ENCODE measurements at regions not wholly inside any gene's neighbourhood (a gene's known extent, or its start where the extent isn't known, plus 50 kb on each side); places are given as distances from the start of the nearest gene placed in this dataset.

DNA sequence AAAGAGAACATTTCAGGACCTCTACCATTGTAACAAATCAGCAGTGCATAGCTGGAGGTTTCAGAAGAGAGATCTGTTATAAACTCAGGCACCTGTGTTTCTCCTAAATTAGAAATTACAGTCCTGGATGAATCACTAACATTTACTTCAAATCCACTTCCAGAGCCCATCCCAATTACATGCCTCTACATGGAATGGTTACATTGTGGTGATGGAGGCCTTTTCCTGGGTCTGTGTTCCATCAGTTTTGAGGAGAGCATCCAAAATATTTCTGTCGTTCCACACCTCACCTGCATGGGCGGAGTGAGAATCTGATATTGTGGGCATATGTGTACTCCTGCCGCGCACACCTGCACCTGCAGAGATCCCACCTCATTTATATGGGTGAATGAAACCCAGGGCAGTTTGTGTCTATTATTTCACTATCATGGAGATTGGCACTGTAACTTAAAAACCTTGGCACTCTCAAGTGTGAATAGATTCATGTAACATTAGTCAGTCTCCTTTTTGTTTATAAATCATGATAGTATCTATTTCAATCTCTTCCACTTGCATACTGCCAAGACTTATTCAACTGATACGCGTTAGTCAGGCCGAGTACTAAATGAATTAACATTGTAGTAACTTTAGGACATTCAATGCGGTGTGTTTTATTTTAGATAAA is 215.1 kb upstream of the FAR2 start:
- TF ChIP-seq ZNF184 (tag by site-specific recombination; IDR thresholded peaks at IDR 0.05) (no peak), ZNF121 (tag by site-specific recombination; IDR thresholded peaks at IDR 0.05) (no peak), ZNF221 (tag by site-specific recombination; IDR thresholded peaks at IDR 0.05; ENCODE audit: borderline replicate concordance) (no peak), ZEB2 (tag by site-specific recombination; IDR thresholded peaks at IDR 0.05) (no peak), ZNF274 (IDR thresholded peaks at IDR 0.05; ENCODE audit: low read length) (no peak), ZNF274 (tag by site-specific recombination; IDR thresholded peaks at IDR 0.05; ENCODE audit: borderline replicate concordance) (no peak), ZNF174 (tag by site-specific recombination; IDR thresholded peaks at IDR 0.05) (no peak), GLI2 (tag by site-specific recombination; IDR thresholded peaks at IDR 0.05; ENCODE audit: borderline replicate concordance, low read depth) (no peak), YY1 (tag by site-specific recombination; IDR thresholded peaks at IDR 0.05) (no peak), HOXC10 (CRISPR knock-in tag; IDR thresholded peaks at IDR 0.05) (no peak), ZFP41 (tag by site-specific recombination; IDR thresholded peaks at IDR 0.05; ENCODE audit: borderline replicate concordance) (no peak)
- TF ChIP-seq, protein P1, sequence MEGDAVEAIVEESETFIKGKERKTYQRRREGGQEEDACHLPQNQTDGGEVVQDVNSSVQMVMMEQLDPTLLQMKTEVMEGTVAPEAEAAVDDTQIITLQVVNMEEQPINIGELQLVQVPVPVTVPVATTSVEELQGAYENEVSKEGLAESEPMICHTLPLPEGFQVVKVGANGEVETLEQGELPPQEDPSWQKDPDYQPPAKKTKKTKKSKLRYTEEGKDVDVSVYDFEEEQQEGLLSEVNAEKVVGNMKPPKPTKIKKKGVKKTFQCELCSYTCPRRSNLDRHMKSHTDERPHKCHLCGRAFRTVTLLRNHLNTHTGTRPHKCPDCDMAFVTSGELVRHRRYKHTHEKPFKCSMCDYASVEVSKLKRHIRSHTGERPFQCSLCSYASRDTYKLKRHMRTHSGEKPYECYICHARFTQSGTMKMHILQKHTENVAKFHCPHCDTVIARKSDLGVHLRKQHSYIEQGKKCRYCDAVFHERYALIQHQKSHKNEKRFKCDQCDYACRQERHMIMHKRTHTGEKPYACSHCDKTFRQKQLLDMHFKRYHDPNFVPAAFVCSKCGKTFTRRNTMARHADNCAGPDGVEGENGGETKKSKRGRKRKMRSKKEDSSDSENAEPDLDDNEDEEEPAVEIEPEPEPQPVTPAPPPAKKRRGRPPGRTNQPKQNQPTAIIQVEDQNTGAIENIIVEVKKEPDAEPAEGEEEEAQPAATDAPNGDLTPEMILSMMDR (tag by site-specific recombination; IDR thresholded peaks at IDR 0.05) = no peak
- TF ChIP-seq, protein P2, sequence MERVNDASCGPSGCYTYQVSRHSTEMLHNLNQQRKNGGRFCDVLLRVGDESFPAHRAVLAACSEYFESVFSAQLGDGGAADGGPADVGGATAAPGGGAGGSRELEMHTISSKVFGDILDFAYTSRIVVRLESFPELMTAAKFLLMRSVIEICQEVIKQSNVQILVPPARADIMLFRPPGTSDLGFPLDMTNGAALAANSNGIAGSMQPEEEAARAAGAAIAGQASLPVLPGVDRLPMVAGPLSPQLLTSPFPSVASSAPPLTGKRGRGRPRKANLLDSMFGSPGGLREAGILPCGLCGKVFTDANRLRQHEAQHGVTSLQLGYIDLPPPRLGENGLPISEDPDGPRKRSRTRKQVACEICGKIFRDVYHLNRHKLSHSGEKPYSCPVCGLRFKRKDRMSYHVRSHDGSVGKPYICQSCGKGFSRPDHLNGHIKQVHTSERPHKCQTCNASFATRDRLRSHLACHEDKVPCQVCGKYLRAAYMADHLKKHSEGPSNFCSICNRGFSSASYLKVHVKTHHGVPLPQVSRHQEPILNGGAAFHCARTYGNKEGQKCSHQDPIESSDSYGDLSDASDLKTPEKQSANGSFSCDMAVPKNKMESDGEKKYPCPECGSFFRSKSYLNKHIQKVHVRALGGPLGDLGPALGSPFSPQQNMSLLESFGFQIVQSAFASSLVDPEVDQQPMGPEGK (tag by site-specific recombination; IDR thresholded peaks at IDR 0.05) = no peak
- TF ChIP-seq, protein P3, sequence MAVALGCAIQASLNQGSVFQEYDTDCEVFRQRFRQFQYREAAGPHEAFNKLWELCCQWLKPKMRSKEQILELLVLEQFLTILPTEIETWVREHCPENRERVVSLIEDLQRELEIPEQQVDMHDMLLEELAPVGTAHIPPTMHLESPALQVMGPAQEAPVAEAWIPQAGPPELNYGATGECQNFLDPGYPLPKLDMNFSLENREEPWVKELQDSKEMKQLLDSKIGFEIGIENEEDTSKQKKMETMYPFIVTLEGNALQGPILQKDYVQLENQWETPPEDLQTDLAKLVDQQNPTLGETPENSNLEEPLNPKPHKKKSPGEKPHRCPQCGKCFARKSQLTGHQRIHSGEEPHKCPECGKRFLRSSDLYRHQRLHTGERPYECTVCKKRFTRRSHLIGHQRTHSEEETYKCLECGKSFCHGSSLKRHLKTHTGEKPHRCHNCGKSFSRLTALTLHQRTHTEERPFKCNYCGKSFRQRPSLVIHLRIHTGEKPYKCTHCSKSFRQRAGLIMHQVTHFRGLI (tag by site-specific recombination; IDR thresholded peaks at IDR 0.05) = no peak
- TF ChIP-seq, protein P4, sequence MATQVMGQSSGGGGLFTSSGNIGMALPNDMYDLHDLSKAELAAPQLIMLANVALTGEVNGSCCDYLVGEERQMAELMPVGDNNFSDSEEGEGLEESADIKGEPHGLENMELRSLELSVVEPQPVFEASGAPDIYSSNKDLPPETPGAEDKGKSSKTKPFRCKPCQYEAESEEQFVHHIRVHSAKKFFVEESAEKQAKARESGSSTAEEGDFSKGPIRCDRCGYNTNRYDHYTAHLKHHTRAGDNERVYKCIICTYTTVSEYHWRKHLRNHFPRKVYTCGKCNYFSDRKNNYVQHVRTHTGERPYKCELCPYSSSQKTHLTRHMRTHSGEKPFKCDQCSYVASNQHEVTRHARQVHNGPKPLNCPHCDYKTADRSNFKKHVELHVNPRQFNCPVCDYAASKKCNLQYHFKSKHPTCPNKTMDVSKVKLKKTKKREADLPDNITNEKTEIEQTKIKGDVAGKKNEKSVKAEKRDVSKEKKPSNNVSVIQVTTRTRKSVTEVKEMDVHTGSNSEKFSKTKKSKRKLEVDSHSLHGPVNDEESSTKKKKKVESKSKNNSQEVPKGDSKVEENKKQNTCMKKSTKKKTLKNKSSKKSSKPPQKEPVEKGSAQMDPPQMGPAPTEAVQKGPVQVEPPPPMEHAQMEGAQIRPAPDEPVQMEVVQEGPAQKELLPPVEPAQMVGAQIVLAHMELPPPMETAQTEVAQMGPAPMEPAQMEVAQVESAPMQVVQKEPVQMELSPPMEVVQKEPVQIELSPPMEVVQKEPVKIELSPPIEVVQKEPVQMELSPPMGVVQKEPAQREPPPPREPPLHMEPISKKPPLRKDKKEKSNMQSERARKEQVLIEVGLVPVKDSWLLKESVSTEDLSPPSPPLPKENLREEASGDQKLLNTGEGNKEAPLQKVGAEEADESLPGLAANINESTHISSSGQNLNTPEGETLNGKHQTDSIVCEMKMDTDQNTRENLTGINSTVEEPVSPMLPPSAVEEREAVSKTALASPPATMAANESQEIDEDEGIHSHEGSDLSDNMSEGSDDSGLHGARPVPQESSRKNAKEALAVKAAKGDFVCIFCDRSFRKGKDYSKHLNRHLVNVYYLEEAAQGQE (tag by site-specific recombination; IDR thresholded peaks at IDR 0.05) = no peak

Measured in HEK293 (cell line).